Thyroid gland (tissue), 4 donors: ENCODE measurements at regions not wholly inside any gene's neighbourhood (a gene's known extent, or its start where the extent isn't known, plus 50 kb on each side); places are given as distances from the start of the nearest gene placed in this dataset.

ENCODE experiments used
- CTCF ChIP-seq, 6 experiments: fragments of 200-600 bp in 3 of 6; fragments of 450-650 bp in 3 of 6; sonication (generic) in 3 of 6; IDR thresholded peaks; one replicate each; pipeline ENCODE4 v1.5.1; 2016 to 2019; ENCODE audit warnings: antibody characterized with exemption in 6 of 6, mild to moderate bottlenecking in 2 of 6, inconsistent platforms in 1 of 6, moderate library complexity in 1 of 6
- POLR2A ChIP-seq, 2 donors: fragments of 450-650 bp; IDR thresholded peaks; one replicate each; pipeline ENCODE4 v1.6.1; 2017; ENCODE audit warnings: antibody characterized with exemption in 2 of 2, mild to moderate bottlenecking in 2 of 2, moderate library complexity in 1 of 2

- no peak for TF ChIP-seq CTCF (IDR thresholded peaks at IDR 0.05)
- TF ChIP-seq POLR2A (IDR thresholded peaks at IDR 0.05), result no peak
Measured at GRCh38 chr2:51919395-51919794, 887.5 kb upstream of the NRXN1 start.
